GM21390 (cell line): ENCODE measurements at regions not wholly inside any gene's neighbourhood (a gene's known extent, or its start where the extent isn't known, plus 50 kb on each side); places are given as distances from the start of the nearest gene placed in this dataset.

Experiments used
- ATAC-seq: cut with Tn5 transposase; IDR thresholded peaks from one replicate; pipeline ENCODE4 v1.9.1; 2021; ENCODE audit not compliant: unreplicated experiment

- no peak for ATAC-seq
Measured at GRCh38 chr7:24178811-24179570, 105.0 kb upstream of the NPY start.

- no peak for ATAC-seq
Measured at GRCh38 chr7:24191362-24191761, 92.6 kb upstream of the NPY start.

GRCh38 chr7:24192053-24192452 lies 91.9 kb upstream of the NPY start:
- ATAC-seq, result no peak

GRCh38 chr7:24192691-24193090 lies 91.3 kb upstream of the NPY start:
- no peak for ATAC-seq

- ATAC-seq, result no peak
Measured at GRCh38 chr7:24197852-24198251, 86.1 kb upstream of the NPY start.

GRCh38 chr7:24199978-24200377 lies 84.0 kb upstream of the NPY start:
- ATAC-seq, result no peak

GRCh38 chr7:24200407-24200966 lies 83.5 kb upstream of the NPY start:
- no peak for ATAC-seq

GRCh38 chr7:24201226-24201625 lies 82.8 kb upstream of the NPY start:
- no peak for ATAC-seq

- ATAC-seq, result no peak
Measured at GRCh38 chr7:24212073-24212472, 71.9 kb upstream of the NPY start.

GRCh38 chr7:24213311-24213710 lies 70.7 kb upstream of the NPY start:
- ATAC-seq, result no peak

GRCh38 chr7:24214670-24215069 lies 69.3 kb upstream of the NPY start:
- no peak for ATAC-seq

- ATAC-seq, result no peak
Measured at GRCh38 chr7:24216576-24217125, 67.3 kb upstream of the NPY start.

GRCh38 chr7:24221500-24221899 lies 62.5 kb upstream of the NPY start:
- no peak for ATAC-seq

GRCh38 chr7:24227068-24227467 lies 56.9 kb upstream of the NPY start:
- peak; percentile 57 for ATAC-seq

GRCh38 chr7:24227603-24228359 lies 56.2 kb upstream of the NPY start:
- ATAC-seq, result peak; percentile 90

GRCh38 chr7:24229481-24230226 lies 54.3 kb upstream of the NPY start:
- ATAC-seq, result no peak

- ATAC-seq, result no peak
Measured at GRCh38 chr7:24231493-24231892, 52.5 kb upstream of the NPY start.

GRCh38 chr7:24233386-24233785 lies 50.6 kb upstream of the NPY start:
- ATAC-seq, result no peak
